MM.1S (cell line): ENCODE measurements at regions not wholly inside any gene's neighbourhood (a gene's known extent, or its start where the extent isn't known, plus 50 kb on each side); places are given as distances from the start of the nearest gene placed in this dataset.

Experiments
- DNase-seq: peaks from one replicate; pipeline ENCODE4 v3.0.0-alpha.2; 2015
- H2AFZ ChIP-seq: fragments of 300-600 bp; sonication (generic); 2 replicates; pipeline ENCODE4 v1.6.0; 2016; ENCODE audit warnings: antibody characterized with exemption, low read length
- H3F3A ChIP-seq: fragments of 300-600 bp; sonication (generic); 2 replicates; pipeline ENCODE4 v1.6.1; 2016; ENCODE audit warnings: mild to moderate bottlenecking, antibody characterized with exemption, low read length, moderate library complexity, mixed read lengths; ENCODE audit not compliant: insufficient read depth
- H3K27ac ChIP-seq: fragments of 300-600 bp; sonication (generic); 2 replicates; pipeline ENCODE4 v1.5.1; 2016; ENCODE audit warnings: mild to moderate bottlenecking, low read length
- H3K27me3 ChIP-seq: fragments of 300-600 bp; sonication (generic); replicated peaks from 2 replicates; pipeline ENCODE4 v1.6.0; 2016; ENCODE audit warnings: low read length; ENCODE audit not compliant: insufficient read depth
- H3K36me3 ChIP-seq: fragments of 300-600 bp; sonication (generic); replicated peaks from 2 replicates; pipeline ENCODE4 v1.6.1; 2016; ENCODE audit warnings: mild to moderate bottlenecking, low read length, mixed read lengths; ENCODE audit not compliant: insufficient read depth
- H3K4me1 ChIP-seq: fragments of 300-600 bp; sonication (generic); 2 replicates; pipeline ENCODE4 v1.6.1; 2016; ENCODE audit warnings: low read length, mixed read lengths
- H3K4me2 ChIP-seq: fragments of 300-600 bp; sonication (generic); 2 replicates; pipeline ENCODE4 v1.6.0; 2016; ENCODE audit warnings: low read depth, low read length
- H3K4me3 ChIP-seq: fragments of 300-600 bp; sonication (generic); 2 replicates; pipeline ENCODE4 v1.5.1; 2016; ENCODE audit warnings: low read length, mixed read lengths
- H3K79me2 ChIP-seq: fragments of 300-600 bp; sonication (generic); 2 replicates; pipeline ENCODE4 v1.6.1; 2016; ENCODE audit warnings: mixed run types, low read length, mixed read lengths
- H3K9ac ChIP-seq: fragments of 300-600 bp; sonication (generic); 2 replicates; pipeline ENCODE4 v1.6.1; 2016; ENCODE audit warnings: low read length, mixed read lengths
- H3K9me2 ChIP-seq: fragments of 300-600 bp; sonication (generic); replicated peaks from 2 replicates; pipeline ENCODE4 v1.6.1; 2016; ENCODE audit warnings: mild to moderate bottlenecking, low read length, mixed read lengths; ENCODE audit not compliant: insufficient read depth
- H3K9me3 ChIP-seq: fragments of 300-600 bp; sonication (generic); replicated peaks from 2 replicates; pipeline ENCODE4 v1.6.1; 2016; ENCODE audit warnings: mild to moderate bottlenecking, low read length, mixed read lengths; ENCODE audit not compliant: insufficient read depth
- H4K20me1 ChIP-seq: fragments of 300-600 bp; sonication (generic); 2 replicates; pipeline ENCODE4 v1.6.1; 2016; ENCODE audit warnings: mild to moderate bottlenecking, low read length, moderate library complexity, mixed read lengths; ENCODE audit not compliant: insufficient read depth
- EZH2 ChIP-seq: fragments of 300-600 bp; sonication (generic); optimal IDR thresholded peaks from 2 replicates; pipeline ENCODE3; 2017; ENCODE audit warnings: low read depth, mild to moderate bottlenecking, antibody characterized with exemption, low read length, mixed read lengths
- EZH2phosphoT487 ChIP-seq: fragments of 300-600 bp; sonication (generic); IDR thresholded peaks from 2 replicates; pipeline ENCODE4 v1.6.1; 2018; ENCODE audit warnings: antibody characterized with exemption, low read length
- TF ChIP-seq, protein P1 (sequence below): fragments of 300-600 bp; sonication (generic); IDR thresholded peaks from 2 replicates; pipeline ENCODE4 v1.5.1; 2016; ENCODE audit warnings: antibody characterized with exemption, low read length, mixed read lengths

DNA sequence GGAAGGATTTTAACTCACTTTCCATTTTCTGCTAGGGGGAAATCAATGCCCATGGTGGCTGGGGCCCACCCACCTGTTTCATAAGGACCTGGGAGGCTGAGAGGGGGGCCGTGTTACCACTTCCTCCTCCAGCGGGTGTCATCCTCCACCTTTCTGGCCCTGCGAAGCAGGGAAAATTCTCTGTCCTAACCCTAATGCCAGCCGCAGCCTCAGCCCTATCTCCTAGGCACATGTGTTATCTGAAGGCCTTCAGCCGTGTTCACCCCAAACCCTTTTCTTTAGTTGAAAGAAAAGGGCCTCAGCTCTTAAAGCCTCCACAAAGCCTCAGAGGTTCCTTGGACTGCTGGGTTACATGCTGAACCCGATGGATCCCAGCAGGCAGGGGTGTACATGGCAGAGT, 55.4 kb upstream of the NECTIN1 start:
- no peak overlapping the region for H3K4me2 ChIP-seq
- DNase-seq: no peak
- no peaks in the 10 kb centered on the region for H3K79me2 ChIP-seq
- no peaks in the 10 kb centered on the region for H3K9me3 ChIP-seq
- H3K27ac ChIP-seq: no peak overlapping the region
- H2AFZ ChIP-seq: no peak overlapping the region
- H3F3A ChIP-seq: no peaks in the 10 kb centered on the region
- TF ChIP-seq EZH2 (no peak), EZH2phosphoT487 (no peak)
- TF ChIP-seq, protein P1, sequence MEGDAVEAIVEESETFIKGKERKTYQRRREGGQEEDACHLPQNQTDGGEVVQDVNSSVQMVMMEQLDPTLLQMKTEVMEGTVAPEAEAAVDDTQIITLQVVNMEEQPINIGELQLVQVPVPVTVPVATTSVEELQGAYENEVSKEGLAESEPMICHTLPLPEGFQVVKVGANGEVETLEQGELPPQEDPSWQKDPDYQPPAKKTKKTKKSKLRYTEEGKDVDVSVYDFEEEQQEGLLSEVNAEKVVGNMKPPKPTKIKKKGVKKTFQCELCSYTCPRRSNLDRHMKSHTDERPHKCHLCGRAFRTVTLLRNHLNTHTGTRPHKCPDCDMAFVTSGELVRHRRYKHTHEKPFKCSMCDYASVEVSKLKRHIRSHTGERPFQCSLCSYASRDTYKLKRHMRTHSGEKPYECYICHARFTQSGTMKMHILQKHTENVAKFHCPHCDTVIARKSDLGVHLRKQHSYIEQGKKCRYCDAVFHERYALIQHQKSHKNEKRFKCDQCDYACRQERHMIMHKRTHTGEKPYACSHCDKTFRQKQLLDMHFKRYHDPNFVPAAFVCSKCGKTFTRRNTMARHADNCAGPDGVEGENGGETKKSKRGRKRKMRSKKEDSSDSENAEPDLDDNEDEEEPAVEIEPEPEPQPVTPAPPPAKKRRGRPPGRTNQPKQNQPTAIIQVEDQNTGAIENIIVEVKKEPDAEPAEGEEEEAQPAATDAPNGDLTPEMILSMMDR: no peak
- no peaks in the 10 kb centered on the region for H3K9me2 ChIP-seq
- H3K36me3 ChIP-seq: no peaks in the 10 kb centered on the region
- no peak overlapping the region for H3K4me3 ChIP-seq
- H4K20me1 ChIP-seq: no peaks in the 10 kb centered on the region
- no peak overlapping the region for H3K9ac ChIP-seq
- H3K4me1 ChIP-seq: no peaks in the 10 kb centered on the region
- peaks cover 23% of the 10 kb centered on the region for H3K27me3 ChIP-seq

DNA sequence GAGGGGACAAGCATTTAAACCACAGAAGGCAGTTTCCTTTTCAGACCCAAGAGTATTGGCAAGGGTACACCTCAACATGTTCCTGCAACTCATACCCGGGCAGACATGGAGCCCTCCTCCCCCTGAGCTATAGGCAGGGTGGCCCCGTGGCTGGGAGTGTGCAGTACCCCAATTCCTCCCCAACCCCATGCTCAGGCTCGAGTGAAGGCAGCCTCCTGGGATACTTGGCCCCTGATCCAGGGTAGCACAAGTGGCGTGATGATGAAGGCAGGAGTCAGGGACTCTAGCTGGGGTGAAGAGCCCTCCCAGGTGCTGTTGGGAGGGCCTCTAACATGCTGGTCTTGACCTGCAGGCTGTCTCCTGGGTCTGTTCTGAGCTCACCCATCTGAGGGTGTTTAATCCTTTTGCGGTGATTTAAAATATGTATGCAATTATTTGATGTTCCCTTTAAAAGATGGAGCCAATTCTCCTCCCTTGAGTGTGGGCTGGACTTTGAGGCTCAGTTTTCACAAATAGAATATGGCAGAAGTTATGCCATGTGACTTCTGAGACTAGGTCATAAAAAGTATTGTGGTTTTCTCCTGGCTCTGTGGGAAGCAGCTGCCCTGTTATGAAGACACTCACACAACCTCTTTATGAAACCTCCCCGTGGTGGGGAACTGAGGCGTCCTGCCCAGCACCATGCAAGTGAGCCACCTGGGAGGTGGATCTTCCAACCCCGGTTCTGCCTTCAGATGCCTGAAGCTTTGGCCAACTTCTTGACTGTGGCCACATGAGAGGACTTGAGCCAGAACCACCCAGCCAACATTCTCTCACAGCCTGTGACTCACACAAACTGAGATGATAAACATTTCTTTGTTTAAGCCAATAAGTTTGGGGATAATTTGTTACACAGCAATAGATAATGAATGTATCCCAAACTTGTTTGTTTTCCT, 54.7 kb upstream of the NECTIN1 start:
- Histone ChIP-seq H3K4me2 (no peak overlapping the region), H3K79me2 (no peaks in the 10 kb centered on the region), H4K20me1 (no peaks in the 10 kb centered on the region), H3K27ac (no peak overlapping the region), H2AFZ (no peak overlapping the region), H3K4me3 (no peak overlapping the region), H3K9me3 (no peaks in the 10 kb centered on the region), H3K27me3 (peaks cover 22% of the 10 kb centered on the region), H3F3A (no peaks in the 10 kb centered on the region), H3K4me1 (no peaks in the 10 kb centered on the region), H3K36me3 (no peaks in the 10 kb centered on the region), H3K9me2 (no peaks in the 10 kb centered on the region), H3K9ac (no peak overlapping the region)
- no peak for DNase-seq
- TF ChIP-seq, protein P1: no peak
- no peak for TF ChIP-seq EZH2
- TF ChIP-seq EZH2phosphoT487: no peak

DNA sequence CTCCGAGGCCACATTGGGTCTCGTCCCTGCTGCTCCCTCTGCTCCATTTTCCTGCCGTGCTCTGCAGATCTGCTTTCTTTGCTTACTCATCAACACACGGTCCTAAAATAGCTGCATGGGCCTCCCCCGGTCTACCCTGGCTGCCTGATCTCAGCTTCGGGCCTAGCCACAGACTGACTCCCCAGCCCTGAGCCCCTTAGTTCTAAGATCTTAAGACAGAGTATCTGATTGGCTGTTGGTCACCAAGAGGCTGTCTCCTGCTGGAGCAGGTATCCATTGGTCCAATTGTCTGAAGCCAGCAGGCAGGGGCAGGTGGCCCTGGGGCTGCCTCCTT, 53.7 kb upstream of the NECTIN1 start:
- Histone ChIP-seq H3K4me1 (no peaks in the 10 kb centered on the region), H2AFZ (0 out of 2 replicates have a peak overlapping the region, but pooled peaks have one; percentile 26), H3K9me2 (no peaks in the 10 kb centered on the region), H3K79me2 (no peaks in the 10 kb centered on the region), H3K27me3 (peaks cover 31% of the 10 kb centered on the region), H3K4me2 (no peak overlapping the region; the same call in 1 of the 2 replicates), H4K20me1 (no peaks in the 10 kb centered on the region), H3K9me3 (no peaks in the 10 kb centered on the region), H3F3A (no peaks in the 10 kb centered on the region), H3K4me3 (no peak overlapping the region), H3K36me3 (no peaks in the 10 kb centered on the region), H3K27ac (no peak overlapping the region), H3K9ac (no peak overlapping the region)
- DNase-seq: peak; percentile 20
- TF ChIP-seq EZH2 (no peak), EZH2phosphoT487 (no peak)
- TF ChIP-seq, protein P1: no peak
